ENCODE measurements at regions not wholly inside any gene's neighbourhood (a gene's known extent, or its start where the extent isn't known, plus 50 kb on each side); places are given as distances from the start of the nearest gene placed in this dataset.

GRCh38 chrX:118167361-118167760 lies 50.8 kb upstream of the KLHL13 start:
- Histone ChIP-seq H3K4me1 (ENCODE audit: control insufficient read depth, insufficient read depth, low read length) (no peaks in the 10 kb centered on the region), H3K27me3 (ENCODE audit: control insufficient read depth, insufficient read depth, low read length) (no peaks in the 10 kb centered on the region), H3K27ac (ENCODE audit: low read length) (no peak overlapping the region), H3K4me3 (ENCODE audit: low read length) (no peak overlapping the region), H3K9me3 (ENCODE audit: control insufficient read depth, insufficient read depth, low read length) (no peaks in the 10 kb centered on the region), H3K36me3 (ENCODE audit: control insufficient read depth, insufficient read depth, low read length) (no peaks in the 10 kb centered on the region)
- WGBS (ENCODE audit: insufficient coverage, insufficient read length), result no CpG with 5 or more reads among the region's 1 CpG
- DNase-seq (ENCODE audit: low read depth, low spot score), result no peak

- H3K27ac ChIP-seq (ENCODE audit: low read length), result no peak overlapping the region
- no peak overlapping the region for H3K4me3 ChIP-seq (ENCODE audit: low read length)
- no peaks in the 10 kb centered on the region for H3K4me1 ChIP-seq (ENCODE audit: control insufficient read depth, insufficient read depth, low read length)
- no peaks in the 10 kb centered on the region for H3K9me3 ChIP-seq (ENCODE audit: control insufficient read depth, insufficient read depth, low read length)
- H3K36me3 ChIP-seq (ENCODE audit: control insufficient read depth, insufficient read depth, low read length), result no peaks in the 10 kb centered on the region
- no peaks in the 10 kb centered on the region for H3K27me3 ChIP-seq (ENCODE audit: control insufficient read depth, insufficient read depth, low read length)
- no peak for DNase-seq (ENCODE audit: low read depth, low spot score)
Observed at GRCh38 chrX:118171356-118171755, 54.7 kb upstream of the KLHL13 start.

- no peak for DNase-seq (ENCODE audit: low read depth, low spot score)
- Histone ChIP-seq H3K4me1 (ENCODE audit: control insufficient read depth, insufficient read depth, low read length) (no peaks in the 10 kb centered on the region), H3K9me3 (ENCODE audit: control insufficient read depth, insufficient read depth, low read length) (no peaks in the 10 kb centered on the region), H3K4me3 (ENCODE audit: low read length) (no peak overlapping the region), H3K36me3 (ENCODE audit: control insufficient read depth, insufficient read depth, low read length) (no peaks in the 10 kb centered on the region), H3K27ac (ENCODE audit: low read length) (no peak overlapping the region), H3K27me3 (ENCODE audit: control insufficient read depth, insufficient read depth, low read length) (no peaks in the 10 kb centered on the region)
- no CpG with 5 or more reads among the region's 5 CpGs for WGBS (ENCODE audit: insufficient coverage, insufficient read length)
Observed at GRCh38 chrX:118174516-118175098, 58.0 kb upstream of the KLHL13 start.

- no peak for DNase-seq (ENCODE audit: low read depth, low spot score)
- Histone ChIP-seq H3K4me3 (ENCODE audit: low read length) (no peak overlapping the region), H3K27me3 (ENCODE audit: control insufficient read depth, insufficient read depth, low read length) (no peaks in the 10 kb centered on the region), H3K4me1 (ENCODE audit: control insufficient read depth, insufficient read depth, low read length) (no peaks in the 10 kb centered on the region), H3K9me3 (ENCODE audit: control insufficient read depth, insufficient read depth, low read length) (no peaks in the 10 kb centered on the region), H3K27ac (ENCODE audit: low read length) (no peak overlapping the region), H3K36me3 (ENCODE audit: control insufficient read depth, insufficient read depth, low read length) (no peaks in the 10 kb centered on the region)
- WGBS (ENCODE audit: insufficient coverage, insufficient read length), result no CpG with 5 or more reads among the region's 1 CpG
Observed at GRCh38 chrX:118177708-118178107, 61.1 kb upstream of the KLHL13 start.

- H3K27me3 ChIP-seq (ENCODE audit: control insufficient read depth, insufficient read depth, low read length), result no peaks in the 10 kb centered on the region
- WGBS (ENCODE audit: insufficient coverage, insufficient read length), result no CpG with 5 or more reads among the region's 7 CpGs
Observed at GRCh38 chrX:118178450-118178849, 61.8 kb upstream of the KLHL13 start.

GRCh38 chrX:118179161-118179560 lies 62.6 kb upstream of the KLHL13 start:
- WGBS (ENCODE audit: insufficient coverage, insufficient read length), result no CpG with 5 or more reads among the region's 3 CpGs
- Histone ChIP-seq H3K4me1 (ENCODE audit: control insufficient read depth, insufficient read depth, low read length) (no peaks in the 10 kb centered on the region), H3K9me3 (ENCODE audit: control insufficient read depth, insufficient read depth, low read length) (no peaks in the 10 kb centered on the region), H3K36me3 (ENCODE audit: control insufficient read depth, insufficient read depth, low read length) (no peaks in the 10 kb centered on the region), H3K27ac (ENCODE audit: low read length) (no peak overlapping the region), H3K4me3 (ENCODE audit: low read length) (no peak overlapping the region), H3K27me3 (ENCODE audit: control insufficient read depth, insufficient read depth, low read length) (no peaks in the 10 kb centered on the region)
- no peak for DNase-seq (ENCODE audit: low read depth, low spot score)

More at GRCh38 chrX:118178450-118178849, 61.8 kb upstream of the KLHL13 start:
- Histone ChIP-seq H3K4me1 (ENCODE audit: control insufficient read depth, insufficient read depth, low read length) (no peaks in the 10 kb centered on the region), H3K27ac (ENCODE audit: low read length) (no peak overlapping the region), H3K9me3 (ENCODE audit: control insufficient read depth, insufficient read depth, low read length) (no peaks in the 10 kb centered on the region), H3K36me3 (ENCODE audit: control insufficient read depth, insufficient read depth, low read length) (no peaks in the 10 kb centered on the region), H3K4me3 (ENCODE audit: low read length) (no peak overlapping the region)
- DNase-seq (ENCODE audit: low read depth, low spot score), result no peak

- Histone ChIP-seq H3K27me3 (ENCODE audit: control insufficient read depth, insufficient read depth, low read length) (no peaks in the 10 kb centered on the region), H3K9me3 (ENCODE audit: control insufficient read depth, insufficient read depth, low read length) (no peaks in the 10 kb centered on the region), H3K4me3 (ENCODE audit: low read length) (no peak overlapping the region), H3K27ac (ENCODE audit: low read length) (no peak overlapping the region), H3K4me1 (ENCODE audit: control insufficient read depth, insufficient read depth, low read length) (no peaks in the 10 kb centered on the region), H3K36me3 (ENCODE audit: control insufficient read depth, insufficient read depth, low read length) (no peaks in the 10 kb centered on the region)
- no CpG with 5 or more reads among the region's 4 CpGs for WGBS (ENCODE audit: insufficient coverage, insufficient read length)
- no peak for DNase-seq (ENCODE audit: low read depth, low spot score)
Observed at GRCh38 chrX:118179718-118180117, 63.1 kb upstream of the KLHL13 start.

- Histone ChIP-seq H3K27me3 (ENCODE audit: control insufficient read depth, insufficient read depth, low read length) (no peaks in the 10 kb centered on the region), H3K36me3 (ENCODE audit: control insufficient read depth, insufficient read depth, low read length) (no peaks in the 10 kb centered on the region), H3K27ac (ENCODE audit: low read length) (no peak overlapping the region), H3K9me3 (ENCODE audit: control insufficient read depth, insufficient read depth, low read length) (no peaks in the 10 kb centered on the region), H3K4me3 (ENCODE audit: low read length) (no peak overlapping the region), H3K4me1 (ENCODE audit: control insufficient read depth, insufficient read depth, low read length) (no peaks in the 10 kb centered on the region)
- WGBS (ENCODE audit: insufficient coverage, insufficient read length), result no CpG with 5 or more reads among the region's 4 CpGs
- DNase-seq (ENCODE audit: low read depth, low spot score), result no peak
Observed at GRCh38 chrX:118181030-118181429, 64.4 kb upstream of the KLHL13 start.

- WGBS (ENCODE audit: insufficient coverage, insufficient read length), result no CpG with 5 or more reads among the region's 1 CpG
- no peak overlapping the region for H3K4me3 ChIP-seq (ENCODE audit: low read length)
- H3K36me3 ChIP-seq (ENCODE audit: control insufficient read depth, insufficient read depth, low read length), result no peaks in the 10 kb centered on the region
Observed at GRCh38 chrX:118182025-118182424, 65.4 kb upstream of the KLHL13 start.

GRCh38 chrX:118182681-118183080 lies 66.1 kb upstream of the KLHL13 start:
- DNase-seq (ENCODE audit: low read depth, low spot score), result no peak
- no CpG with 5 or more reads among the region's 3 CpGs for WGBS (ENCODE audit: insufficient coverage, insufficient read length)
- Histone ChIP-seq H3K27ac (ENCODE audit: low read length) (no peak overlapping the region), H3K27me3 (ENCODE audit: control insufficient read depth, insufficient read depth, low read length) (no peaks in the 10 kb centered on the region), H3K4me3 (ENCODE audit: low read length) (no peak overlapping the region), H3K36me3 (ENCODE audit: control insufficient read depth, insufficient read depth, low read length) (no peaks in the 10 kb centered on the region), H3K9me3 (ENCODE audit: control insufficient read depth, insufficient read depth, low read length) (no peaks in the 10 kb centered on the region), H3K4me1 (ENCODE audit: control insufficient read depth, insufficient read depth, low read length) (no peaks in the 10 kb centered on the region)

More at GRCh38 chrX:118182025-118182424, 65.4 kb upstream of the KLHL13 start:
- Histone ChIP-seq H3K27ac (ENCODE audit: low read length) (no peak overlapping the region), H3K9me3 (ENCODE audit: control insufficient read depth, insufficient read depth, low read length) (no peaks in the 10 kb centered on the region), H3K4me1 (ENCODE audit: control insufficient read depth, insufficient read depth, low read length) (no peaks in the 10 kb centered on the region), H3K27me3 (ENCODE audit: control insufficient read depth, insufficient read depth, low read length) (no peaks in the 10 kb centered on the region)
- DNase-seq (ENCODE audit: low read depth, low spot score), result no peak

- H3K27me3 ChIP-seq (ENCODE audit: control insufficient read depth, insufficient read depth, low read length), result no peaks in the 10 kb centered on the region
- no CpG with 5 or more reads among the region's 1 CpG for WGBS (ENCODE audit: insufficient coverage, insufficient read length)
- H3K9me3 ChIP-seq (ENCODE audit: control insufficient read depth, insufficient read depth, low read length), result no peaks in the 10 kb centered on the region
- no peaks in the 10 kb centered on the region for H3K4me1 ChIP-seq (ENCODE audit: control insufficient read depth, insufficient read depth, low read length)
- H3K27ac ChIP-seq (ENCODE audit: low read length), result no peak overlapping the region
- H3K36me3 ChIP-seq (ENCODE audit: control insufficient read depth, insufficient read depth, low read length), result no peaks in the 10 kb centered on the region
- H3K4me3 ChIP-seq (ENCODE audit: low read length), result no peak overlapping the region
- no peak for DNase-seq (ENCODE audit: low read depth, low spot score)
Observed at GRCh38 chrX:118183606-118184005, 67.0 kb upstream of the KLHL13 start.

All from iPS DF 6.9 (cell line).